T-helper 17 cell (primary cell): ENCODE measurements at regions not wholly inside any gene's neighbourhood (a gene's known extent, or its start where the extent isn't known, plus 50 kb on each side); places are given as distances from the start of the nearest gene placed in this dataset.

Source experiments
- ATAC-seq: fragments of 150-1000 bp; cut with Tn5 transposase; 2 replicates; pipeline ENCODE4 v1.10.0; 2021; ENCODE audit warnings: mild to moderate bottlenecking, moderate library complexity
- DNase-seq, 3 donors: peaks; one replicate each; pipeline versions ENCODE4 v3.0.0 to v3.0.0-alpha.2; 2020 to 2021
- H3K9me3 ChIP-seq: one replicate; pipeline ENCODE4 v1.7.0; 2013; ENCODE audit warnings: low read length, mild to moderate bottlenecking; ENCODE audit not compliant: control insufficient read depth, poor library complexity, severe bottlenecking
- H3K27ac Mint-ChIP-seq: one replicate; pipeline ENCODE4 v1.8.0; 2022; ENCODE audit warnings: mild to moderate bottlenecking, moderate library complexity, mixed read lengths
- H3K27me3 Mint-ChIP-seq: one replicate; pipeline ENCODE4 v1.8.0; 2022; ENCODE audit warnings: mixed read lengths
- H3K36me3 Mint-ChIP-seq: one replicate; pipeline ENCODE4 v1.8.0; 2022; ENCODE audit warnings: low read depth, mixed read lengths
- H3K4me1 Mint-ChIP-seq: one replicate; pipeline ENCODE4 v1.8.0; 2022; ENCODE audit warnings: mild to moderate bottlenecking, mixed read lengths
- H3K4me3 Mint-ChIP-seq: one replicate; pipeline ENCODE4 v1.8.0; 2022; ENCODE audit warnings: mild to moderate bottlenecking, moderate library complexity, mixed read lengths

- ATAC-seq: no peak
- H3K9me3 ChIP-seq: no peaks in the 10 kb centered on the region
- Mint-ChIP-seq H3K4me1 (peaks cover 4% of the 10 kb centered on the region), H3K36me3 (peaks cover 3% of the 10 kb centered on the region), H3K27ac (no peak overlapping the region), H3K27me3 (peaks cover 18% of the 10 kb centered on the region), H3K4me3 (no peak overlapping the region)
- no peak for DNase-seq
Observed at GRCh38 chr16:86681031-86681756, 102.8 kb downstream of the FOXL1 start.

- Mint-ChIP-seq H3K4me3 (no peak overlapping the region), H3K4me1 (peaks cover 4% of the 10 kb centered on the region), H3K27ac (no peak overlapping the region), H3K27me3 (peaks cover 18% of the 10 kb centered on the region), H3K36me3 (peaks cover 3% of the 10 kb centered on the region)
- ATAC-seq (no peak), DNase-seq (no peak)
- no peaks in the 10 kb centered on the region for H3K9me3 ChIP-seq
Observed at GRCh38 chr16:86681757-86682106, 103.4 kb downstream of the FOXL1 start.

GRCh38 chr16:86682219-86682904 is 104.0 kb downstream of the FOXL1 start:
- H3K27me3 Mint-ChIP-seq: peaks cover 21% of the 10 kb centered on the region

GRCh38 chr16:86683441-86684194 is 105.3 kb downstream of the FOXL1 start:
- H3K9me3 ChIP-seq: no peaks in the 10 kb centered on the region
- H3K27ac Mint-ChIP-seq: no peak overlapping the region
- H3K4me1 Mint-ChIP-seq: peaks cover 4% of the 10 kb centered on the region
- H3K36me3 Mint-ChIP-seq: peaks cover 3% of the 10 kb centered on the region
- ATAC-seq: no peak
- peaks cover 22% of the 10 kb centered on the region for H3K27me3 Mint-ChIP-seq
- H3K4me3 Mint-ChIP-seq: no peak overlapping the region
- DNase-seq: no peak

More at GRCh38 chr16:86682219-86682904, 104.0 kb downstream of the FOXL1 start:
- Mint-ChIP-seq H3K4me3 (no peak overlapping the region), H3K36me3 (peaks cover 3% of the 10 kb centered on the region), H3K27ac (no peak overlapping the region), H3K4me1 (peaks cover 4% of the 10 kb centered on the region)
- no peaks in the 10 kb centered on the region for H3K9me3 ChIP-seq
- ATAC-seq (no peak), DNase-seq (no peak)

- Mint-ChIP-seq H3K27ac (no peak overlapping the region), H3K4me1 (peaks cover 4% of the 10 kb centered on the region), H3K27me3 (peaks cover 16% of the 10 kb centered on the region), H3K4me3 (no peak overlapping the region), H3K36me3 (peaks cover 3% of the 10 kb centered on the region)
- no peak for ATAC-seq
- DNase-seq: no peak
- no peaks in the 10 kb centered on the region for H3K9me3 ChIP-seq
Observed at GRCh38 chr16:86685076-86685475, 106.7 kb downstream of the FOXL1 start.

GRCh38 chr16:86690970-86691369 is 112.6 kb downstream of the FOXL1 start:
- H3K9me3 ChIP-seq: no peaks in the 10 kb centered on the region
- H3K36me3 Mint-ChIP-seq: no peaks in the 10 kb centered on the region
- H3K4me1 Mint-ChIP-seq: no peaks in the 10 kb centered on the region
- ATAC-seq (no peak), DNase-seq (no peak)
- no peak overlapping the region for H3K4me3 Mint-ChIP-seq
- no peak overlapping the region for H3K27ac Mint-ChIP-seq
- peaks cover 8% of the 10 kb centered on the region for H3K27me3 Mint-ChIP-seq

- H3K27ac Mint-ChIP-seq: no peak overlapping the region
- H3K9me3 ChIP-seq: no peaks in the 10 kb centered on the region
- no peaks in the 10 kb centered on the region for H3K4me1 Mint-ChIP-seq
- no peaks in the 10 kb centered on the region for H3K36me3 Mint-ChIP-seq
- no peak for ATAC-seq
- no peak for DNase-seq
- peaks cover 5% of the 10 kb centered on the region for H3K27me3 Mint-ChIP-seq
- no peak overlapping the region for H3K4me3 Mint-ChIP-seq
Observed at GRCh38 chr16:86692426-86692825, 114.1 kb downstream of the FOXL1 start.

- no peaks in the 10 kb centered on the region for H3K9me3 ChIP-seq
- Mint-ChIP-seq H3K27ac (no peak overlapping the region), H3K27me3 (peaks cover 4% of the 10 kb centered on the region), H3K36me3 (no peaks in the 10 kb centered on the region), H3K4me1 (no peaks in the 10 kb centered on the region), H3K4me3 (no peak overlapping the region)
- ATAC-seq (no peak), DNase-seq (no peak)
Observed at GRCh38 chr16:86693033-86693432, 114.7 kb downstream of the FOXL1 start.

GRCh38 chr16:86697715-86698114 is 119.4 kb downstream of the FOXL1 start:
- H3K27ac Mint-ChIP-seq: no peak overlapping the region
- no peak for ATAC-seq
- no peak overlapping the region for H3K4me3 Mint-ChIP-seq
- H3K27me3 Mint-ChIP-seq: peaks cover 13% of the 10 kb centered on the region
- no peak for DNase-seq
- no peaks in the 10 kb centered on the region for H3K9me3 ChIP-seq
- H3K4me1 Mint-ChIP-seq: no peaks in the 10 kb centered on the region
- no peaks in the 10 kb centered on the region for H3K36me3 Mint-ChIP-seq

- no peaks in the 10 kb centered on the region for H3K9me3 ChIP-seq
- peaks cover 9% of the 10 kb centered on the region for H3K27me3 Mint-ChIP-seq
- no peak overlapping the region for H3K27ac Mint-ChIP-seq
- no peak for DNase-seq
- H3K36me3 Mint-ChIP-seq: no peaks in the 10 kb centered on the region
- no peak for ATAC-seq
- no peaks in the 10 kb centered on the region for H3K4me1 Mint-ChIP-seq
- no peak overlapping the region for H3K4me3 Mint-ChIP-seq
Observed at GRCh38 chr16:86700046-86700945, 121.9 kb downstream of the FOXL1 start.

- Mint-ChIP-seq H3K27ac (no peak overlapping the region), H3K4me3 (no peak overlapping the region), H3K27me3 (peaks cover 14% of the 10 kb centered on the region), H3K4me1 (no peaks in the 10 kb centered on the region), H3K36me3 (no peaks in the 10 kb centered on the region)
- H3K9me3 ChIP-seq: no peaks in the 10 kb centered on the region
- DNase-seq (no peak), ATAC-seq (no peak)
Observed at GRCh38 chr16:86701286-86701975, 123.1 kb downstream of the FOXL1 start.

- Mint-ChIP-seq H3K4me1 (no peaks in the 10 kb centered on the region), H3K36me3 (no peaks in the 10 kb centered on the region), H3K27me3 (peaks cover 17% of the 10 kb centered on the region), H3K4me3 (no peak overlapping the region), H3K27ac (no peak overlapping the region)
- DNase-seq (no peak), ATAC-seq (no peak)
- H3K9me3 ChIP-seq: no peaks in the 10 kb centered on the region
Observed at GRCh38 chr16:86702824-86703588, 124.7 kb downstream of the FOXL1 start.
